ENCODE measurements at regions not wholly inside any gene's neighbourhood (a gene's known extent, or its start where the extent isn't known, plus 50 kb on each side); places are given as distances from the start of the nearest gene placed in this dataset.

- ATAC-seq (ENCODE audit: low read depth) (no peak), DNase-seq (no peak)
- TF ChIP-seq CEBPB (IDR thresholded peaks at IDR 0.05; ENCODE audit: low read depth, low read length) = no peak
- no peak for TF ChIP-seq MAZ (IDR thresholded peaks at IDR 0.05; ENCODE audit: borderline replicate concordance, low read depth, low read length)
- no peak for TF ChIP-seq MAFK (IDR thresholded peaks at IDR 0.05; ENCODE audit: low read depth, low read length)
- no peak for TF ChIP-seq SMC3 (IDR thresholded peaks at IDR 0.05; ENCODE audit: low read depth, low read length)
- TF ChIP-seq, protein P1, sequence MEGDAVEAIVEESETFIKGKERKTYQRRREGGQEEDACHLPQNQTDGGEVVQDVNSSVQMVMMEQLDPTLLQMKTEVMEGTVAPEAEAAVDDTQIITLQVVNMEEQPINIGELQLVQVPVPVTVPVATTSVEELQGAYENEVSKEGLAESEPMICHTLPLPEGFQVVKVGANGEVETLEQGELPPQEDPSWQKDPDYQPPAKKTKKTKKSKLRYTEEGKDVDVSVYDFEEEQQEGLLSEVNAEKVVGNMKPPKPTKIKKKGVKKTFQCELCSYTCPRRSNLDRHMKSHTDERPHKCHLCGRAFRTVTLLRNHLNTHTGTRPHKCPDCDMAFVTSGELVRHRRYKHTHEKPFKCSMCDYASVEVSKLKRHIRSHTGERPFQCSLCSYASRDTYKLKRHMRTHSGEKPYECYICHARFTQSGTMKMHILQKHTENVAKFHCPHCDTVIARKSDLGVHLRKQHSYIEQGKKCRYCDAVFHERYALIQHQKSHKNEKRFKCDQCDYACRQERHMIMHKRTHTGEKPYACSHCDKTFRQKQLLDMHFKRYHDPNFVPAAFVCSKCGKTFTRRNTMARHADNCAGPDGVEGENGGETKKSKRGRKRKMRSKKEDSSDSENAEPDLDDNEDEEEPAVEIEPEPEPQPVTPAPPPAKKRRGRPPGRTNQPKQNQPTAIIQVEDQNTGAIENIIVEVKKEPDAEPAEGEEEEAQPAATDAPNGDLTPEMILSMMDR (conservative IDR thresholded peaks at IDR 0.05; ENCODE audit: low read depth, low read length) = no peak
- TF ChIP-seq RAD21 (IDR thresholded peaks at IDR 0.05; ENCODE audit: low read length) = no peak
- TF ChIP-seq NFE2L2 (IDR thresholded peaks at IDR 0.05; ENCODE audit: low read depth, low read length) = no peak
- TF ChIP-seq, protein P2, sequence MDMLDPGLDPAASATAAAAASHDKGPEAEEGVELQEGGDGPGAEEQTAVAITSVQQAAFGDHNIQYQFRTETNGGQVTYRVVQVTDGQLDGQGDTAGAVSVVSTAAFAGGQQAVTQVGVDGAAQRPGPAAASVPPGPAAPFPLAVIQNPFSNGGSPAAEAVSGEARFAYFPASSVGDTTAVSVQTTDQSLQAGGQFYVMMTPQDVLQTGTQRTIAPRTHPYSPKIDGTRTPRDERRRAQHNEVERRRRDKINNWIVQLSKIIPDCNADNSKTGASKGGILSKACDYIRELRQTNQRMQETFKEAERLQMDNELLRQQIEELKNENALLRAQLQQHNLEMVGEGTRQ (IDR thresholded peaks at IDR 0.05; ENCODE audit: low read depth, low read length) = no peak
- no peak for TF ChIP-seq ELK1 (IDR thresholded peaks at IDR 0.05; ENCODE audit: borderline replicate concordance, low read depth, low read length)
- TF ChIP-seq RFX5 (IDR thresholded peaks at IDR 0.05; ENCODE audit: low read depth, low read length) = no peak
- TF ChIP-seq POLR2A (IDR thresholded peaks at IDR 0.05; ENCODE audit: low read depth, low read length) = no peak
- TF ChIP-seq BHLHE40 (IDR thresholded peaks at IDR 0.05; ENCODE audit: low read depth, low read length) = no peak
- TF ChIP-seq RCOR1 (IDR thresholded peaks at IDR 0.05; ENCODE audit: insufficient replicate concordance, low read length) = no peak
- TF ChIP-seq CHD1 (IDR thresholded peaks at IDR 0.05; ENCODE audit: low read depth, low read length) = no peak
- TF ChIP-seq FOS (IDR thresholded peaks at IDR 0.05; ENCODE audit: low read depth, low read length) = no peak
- no peak for TF ChIP-seq MXI1 (IDR thresholded peaks at IDR 0.05; ENCODE audit: borderline replicate concordance, low read depth, low read length)
- H3K27ac ChIP-seq (ENCODE audit: insufficient read depth, low read length) = no peak overlapping the region
- peaks cover 9% of the 10 kb centered on the region for H3K4me1 ChIP-seq (ENCODE audit: control insufficient read depth, insufficient read depth, low read length)
- no peak overlapping the region for H3K4ac ChIP-seq (ENCODE audit: low read depth, low read length)
- H3K23ac ChIP-seq (ENCODE audit: low read depth, low read length) = no peak overlapping the region
- POLR2A ChIA-PET (ENCODE audit: unreplicated experiment) = no interaction called here
- H4K8ac ChIP-seq (ENCODE audit: low read depth in 2 of 2, low read length in 2 of 2) = no peak overlapping the region
- H4K91ac ChIP-seq (ENCODE audit: insufficient read depth, low read depth, low read length) = no peak overlapping the region
- BruUV-seq (replicated peaks) = no TSS peak
- H3K56ac ChIP-seq (ENCODE audit: extremely low read depth, insufficient read depth, low read length) = no peak overlapping the region
- peaks cover 0 to under 1% of the 10 kb centered on the region in 2 experiments; a peak in 1 of 4 replicates for H3K79me1 ChIP-seq (ENCODE audit: low read depth in 1 of 2, low read length in 2 of 2)
- no peak overlapping the region for H2AFZ ChIP-seq (replicated peaks; ENCODE audit: low read length, poor library complexity)
- no peak overlapping the region for H2AK9ac ChIP-seq (replicated peaks; ENCODE audit: low read depth, low read length, poor library complexity)
- H2BK20ac ChIP-seq (ENCODE audit: low read depth, low read length) = no peak overlapping the region
- H4K20me1 ChIP-seq (ENCODE audit: insufficient read depth, low read length) = no peaks in the 10 kb centered on the region
- dilution Hi-C loops (cut with HindIII; ENCODE audit: low sequenced_read_pairs, unreplicated experiment) = no loop called here
- peaks cover 4% of the 10 kb centered on the region; the same call in 1 of the 2 replicates for H3K9me1 ChIP-seq (ENCODE audit: insufficient read depth, low read length)
- no peaks in the 10 kb centered on the region for H3K9me3 ChIP-seq (ENCODE audit: control insufficient read depth, insufficient read depth, low read length)
- H3K9ac ChIP-seq (ENCODE audit: low read depth, low read length) = no peak overlapping the region
- H3K4me2 ChIP-seq (ENCODE audit: low read depth, low read length) = no peak overlapping the region
- H2BK15ac ChIP-seq (ENCODE audit: low read depth, low read length) = no peak overlapping the region
- no peak overlapping the region for H2BK5ac ChIP-seq (ENCODE audit: low read depth, low read length, poor library complexity, severe bottlenecking)
- WGBS, 2 experiments (ENCODE audit: extremely low coverage in 2 of 2, insufficient read length in 1 of 2) = 85% methylated on average over 8 of the region's 17 CpGs; no CpG with 5 or more reads in 1 of the 2 experiments
- H3K36me3 ChIP-seq (ENCODE audit: control insufficient read depth, insufficient read depth, low read length) = no peaks in the 10 kb centered on the region
- no peak overlapping the region for H4K5ac ChIP-seq (ENCODE audit: low read depth, low read length)
- no peak overlapping the region for H2AK5ac ChIP-seq (ENCODE audit: low read depth, low read length)
- intact Hi-C loops (cut with micrococcal nuclease) = no loop called here
- in situ Hi-C loops (cut with MboI; ENCODE audit: low sequenced_read_pairs) = no loop called here
- no peaks in the 10 kb centered on the region for H3K27me3 ChIP-seq (ENCODE audit: control insufficient read depth, insufficient read depth, low read length)
- H3K4me3 ChIP-seq (ENCODE audit: insufficient read depth, low read depth, low read length) = no peak overlapping the region
- CTCF ChIA-PET = no interaction called here
- H3K18ac ChIP-seq (ENCODE audit: low read depth, low read length) = no peak overlapping the region
- H3K14ac ChIP-seq (replicated peaks; ENCODE audit: low read depth, low read length) = no peak overlapping the region
- H2BK120ac ChIP-seq (ENCODE audit: low read depth, low read length) = no peak overlapping the region
Measured at GRCh38 chr20:53801609-53802370, 208.2 kb upstream of the ZNF217 start.

Measured in IMR-90 (cell line).